Right lobe of liver (tissue), 6 donors: ENCODE measurements at regions not wholly inside any gene's neighbourhood (a gene's known extent, or its start where the extent isn't known, plus 50 kb on each side); places are given as distances from the start of the nearest gene placed in this dataset.

Experiments used
- ATAC-seq, 4 donors: fragments of 200-7000 bp; cut with Tn5 transposase; one replicate each; pipeline ENCODE4 v1.9.1; 2020; ENCODE audit warnings: mild to moderate bottlenecking in 4 of 4, moderate library complexity in 4 of 4
- DNase-seq, 3 donors: peaks; one replicate each; pipeline ENCODE4 v3.0.0-alpha.2; 2020
- H3K27ac ChIP-seq, 3 donors: fragments of 200-600 bp; one replicate each; pipeline ENCODE4 v1.8.0; 2022
- H3K27me3 ChIP-seq, 2 donors: fragments of 200-600 bp; one replicate each; pipeline ENCODE4 v1.8.0; 2022
- H3K36me3 ChIP-seq, 4 donors: fragments of 200-600 bp; sonication (generic) in 1 of 4; one replicate each; pipeline versions ENCODE4 v1.5.1 to v1.8.0; 2017 to 2022; ENCODE audit warnings: control low read depth in 1 of 4
- H3K4me1 ChIP-seq, 4 donors: fragments of 200-600 bp; sonication (generic) in 1 of 4; one replicate each; pipeline versions ENCODE4 v1.5.1 to v1.8.0; 2017 to 2022; ENCODE audit warnings: control low read depth in 1 of 4
- H3K4me3 ChIP-seq, 3 donors: fragments of 200-600 bp; one replicate each; pipeline ENCODE4 v1.8.0; 2022
- H3K9me3 ChIP-seq, 4 donors: fragments of 200-600 bp; sonication (generic) in 1 of 4; one replicate each; pipeline versions ENCODE4 v1.5.1 to v1.8.0; 2017 to 2022; ENCODE audit warnings: control low read depth in 1 of 4
- CTCF ChIP-seq, 4 donors: fragments of 200-600 bp in 3 of 4; fragments of 450-650 bp in 1 of 4; IDR thresholded peaks; one replicate each; pipeline versions ENCODE4 v1.5.1 to v1.8.0; 2016 to 2022; ENCODE audit warnings: antibody characterized with exemption in 4 of 4, mild to moderate bottlenecking in 2 of 4
- POLR2A ChIP-seq: fragments of 450-650 bp; IDR thresholded peaks from one replicate; pipeline ENCODE4 v1.6.1; 2017; ENCODE audit warnings: antibody characterized with exemption, mild to moderate bottlenecking
- WGBS: methylation state at CpG from one replicate; pipeline ENCODE4 v1.1.6; 2018; ENCODE audit warnings: low coverage, low lambda C conversion rate; ENCODE audit not compliant: insufficient coverage; ENCODE audit errors: missing lambda C conversion rate; 5-methylcytosine and 5-hydroxymethylcytosine counted together
- intact Hi-C, 2 donors: fragments of 100-400 bp; cut with DNase I; formaldehyde crosslinking; loops; one replicate each; pipeline versions ENCODE4 v1.11.2 to v1.14.1; 2022
- donor health status: DM: no; HTN: yes; CAD: no.
- donor health status: DM: no; HTN: no; CAD: no.
- donor health status: DM: no; HTN: no; CAD: no.
- donor health status: DM: no; HTN: yes; CAD: no.
- donor health status: DM: no; HTN: yes; CAD: no.

GRCh38 chr20:11436113-11436905 lies 481.4 kb upstream of the BTBD3 start:
- no peaks in the 10 kb centered on the region for H3K27me3 ChIP-seq
- intact Hi-C loops = no loop called here
- no peak overlapping the region for H3K27ac ChIP-seq
- TF ChIP-seq CTCF (IDR thresholded peaks at IDR 0.05) (no peak), POLR2A (no peak)
- H3K36me3 ChIP-seq = no peaks in the 10 kb centered on the region
- H3K4me3 ChIP-seq = no peak overlapping the region
- no peaks in the 10 kb centered on the region for H3K4me1 ChIP-seq
- no peaks in the 10 kb centered on the region for H3K9me3 ChIP-seq
- no peak for DNase-seq
- WGBS = 32% methylated on average over 4 of the region's 4 CpGs
- no peak for ATAC-seq

GRCh38 chr20:11437090-11437489 lies 480.6 kb upstream of the BTBD3 start:
- Histone ChIP-seq H3K27me3 (no peaks in the 10 kb centered on the region), H3K4me3 (no peak overlapping the region), H3K27ac (no peak overlapping the region), H3K9me3 (no peaks in the 10 kb centered on the region), H3K36me3 (no peaks in the 10 kb centered on the region), H3K4me1 (no peaks in the 10 kb centered on the region)
- no peak for DNase-seq
- intact Hi-C loops = no loop called here
- no peak for ATAC-seq
- TF ChIP-seq CTCF (IDR thresholded peaks at IDR 0.05) (no peak), POLR2A (no peak)
- WGBS = 45% methylated on average over 3 of the region's 3 CpGs

- TF ChIP-seq POLR2A (no peak), CTCF (IDR thresholded peaks at IDR 0.05) (no peak)
- ATAC-seq = no peak
- H3K27ac ChIP-seq = no peak overlapping the region
- H3K27me3 ChIP-seq = no peaks in the 10 kb centered on the region
- intact Hi-C loops = no loop called here
- 74% methylated on average over 5 of the region's 5 CpGs for WGBS
- no peaks in the 10 kb centered on the region for H3K9me3 ChIP-seq
- H3K36me3 ChIP-seq = no peaks in the 10 kb centered on the region
- H3K4me1 ChIP-seq = no peaks in the 10 kb centered on the region
- H3K4me3 ChIP-seq = no peak overlapping the region
- DNase-seq = no peak
Measured at GRCh38 chr20:11437611-11438380, 479.9 kb upstream of the BTBD3 start.

DNA sequence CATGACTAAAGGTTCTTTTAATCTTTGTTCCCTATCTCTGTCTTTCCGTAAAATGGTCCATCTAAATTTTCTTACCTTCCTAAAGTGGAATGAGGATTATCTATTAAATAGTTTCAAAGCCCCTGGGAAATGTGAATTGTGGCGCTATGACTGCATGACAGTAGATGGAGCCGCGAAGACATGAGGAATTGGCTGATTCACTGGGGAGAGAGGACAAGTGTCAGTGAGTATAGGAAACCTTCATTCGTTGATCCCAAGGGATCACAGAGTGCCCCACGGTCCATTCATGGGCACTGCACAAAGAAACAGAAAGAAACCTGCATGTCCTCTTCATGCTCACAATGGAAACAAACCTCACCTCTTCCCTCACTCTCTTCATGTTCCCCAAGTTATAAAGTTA lies 479.3 kb upstream of the BTBD3 start:
- H3K27me3 ChIP-seq = no peaks in the 10 kb centered on the region
- H3K27ac ChIP-seq = no peak overlapping the region
- TF ChIP-seq CTCF (IDR thresholded peaks at IDR 0.05) = no peak
- TF ChIP-seq POLR2A = no peak
- 56% methylated on average over 6 of the region's 6 CpGs for WGBS
- no peaks in the 10 kb centered on the region for H3K36me3 ChIP-seq
- no peaks in the 10 kb centered on the region for H3K9me3 ChIP-seq
- H3K4me1 ChIP-seq = no peaks in the 10 kb centered on the region
- intact Hi-C loops = no loop called here
- no peak overlapping the region for H3K4me3 ChIP-seq
- ATAC-seq (no peak), DNase-seq (no peak)
